ENCODE measurements at regions not wholly inside any gene's neighbourhood (a gene's known extent, or its start where the extent isn't known, plus 50 kb on each side); places are given as distances from the start of the nearest gene placed in this dataset.

- peaks cover 7 to 30% of the 10 kb centered on the region in 2 donors for H3K4me1 ChIP-seq (replicated peaks in 1 of 2)
- H3K27ac ChIP-seq = no peak overlapping the region
- 5 to 85% (median 50%) methylated on average over 1 to 5 of the region's 6 CpGs; no CpG with 5 or more reads in 1 of the 10 experiments for WGBS, 10 experiments
- no peak overlapping the region for H3K4me3 ChIP-seq
- in situ Hi-C loops (cut with MboI; ENCODE audit: low pct_unique_long_range_greater_than_20kb in 2 of 9, low sequenced_read_pairs in 9 of 9, unreplicated experiment in 9 of 9) = loop anchor here in 8 of 9 experiments (10.0 to 25.0 kb wide), 4 partner anchors 178 to 776 kb away; no protein-coding TSS in a partner anchor
- ATAC-seq (replicated peaks in 6 of 8) = peak in 5 of 8 experiments; percentile 74 to 90 (median 85)
These were observed 265.4 kb upstream of the NFE2L3 start for GRCh38 chr7:25886387-25887240.

GRCh38 chr7:25887266-25887665, 264.7 kb upstream of the NFE2L3 start:
- H3K27ac ChIP-seq = no peak overlapping the region
- in situ Hi-C loops (cut with MboI; ENCODE audit: low pct_unique_long_range_greater_than_20kb in 2 of 9, low sequenced_read_pairs in 9 of 9, unreplicated experiment in 9 of 9) = loop anchor here in 8 of 9 experiments (10.0 to 25.0 kb wide), 4 partner anchors 178 to 775 kb away; no protein-coding TSS in a partner anchor
- WGBS, 10 experiments = 10 to 100% (median 71%) methylated on average over 1 to 3 of the region's 3 CpGs; no CpG with 5 or more reads in 5 of the 10 experiments

GRCh38 chr7:25887795-25888559, 264.0 kb upstream of the NFE2L3 start:
- Histone ChIP-seq H3K4me1 (replicated peaks in 1 of 2) (peaks cover 8 to 35% of the 10 kb centered on the region in 2 donors), H3K27ac (no peak overlapping the region), H3K4me3 (no peak overlapping the region)
- in situ Hi-C loops (cut with MboI; ENCODE audit: low pct_unique_long_range_greater_than_20kb in 2 of 9, low sequenced_read_pairs in 9 of 9, unreplicated experiment in 9 of 9) = loop anchor here in 8 of 9 experiments (10.0 to 25.0 kb wide), 4 partner anchors 177 to 774 kb away; no protein-coding TSS in a partner anchor
- WGBS, 10 experiments = 56 to 100% (median 100%) methylated on average over 1 to 2 of the region's 2 CpGs; no CpG with 5 or more reads in 1 of the 10 experiments
- ATAC-seq (replicated peaks in 6 of 8) = no peak

More at GRCh38 chr7:25887266-25887665, 264.7 kb upstream of the NFE2L3 start:
- Histone ChIP-seq H3K4me3 (no peak overlapping the region), H3K4me1 (replicated peaks in 1 of 2) (peaks cover 7 to 30% of the 10 kb centered on the region in 2 donors)
- ATAC-seq (replicated peaks in 6 of 8) = no peak

GRCh38 chr7:25889765-25890164, 262.2 kb upstream of the NFE2L3 start:
- in situ Hi-C loops (cut with MboI; ENCODE audit: low pct_unique_long_range_greater_than_20kb in 2 of 9, low sequenced_read_pairs in 9 of 9, unreplicated experiment in 9 of 9) = loop anchor here (5.0 to 25.0 kb wide), 8 partner anchors 175 to 773 kb away; no protein-coding TSS in a partner anchor
- H3K4me3 ChIP-seq = no peak overlapping the region
- WGBS, 10 experiments = 3 to 71% (median 49%) methylated on average over 1 to 7 of the region's 7 CpGs; no CpG with 5 or more reads in 2 of the 10 experiments
- H3K27ac ChIP-seq = no peak overlapping the region
- peaks cover 9 to 26% of the 10 kb centered on the region in 2 donors for H3K4me1 ChIP-seq (replicated peaks in 1 of 2)
- ATAC-seq (replicated peaks in 6 of 8) = peak in 1 of 8 experiments; percentile 13

- 38 to 79% (median 71%) methylated on average over 1 to 4 of the region's 4 CpGs; no CpG with 5 or more reads in 6 of the 10 experiments for WGBS, 10 experiments
- Histone ChIP-seq H3K27ac (no peak overlapping the region), H3K4me3 (no peak overlapping the region), H3K4me1 (replicated peaks in 1 of 2) (peaks cover 9 to 21% of the 10 kb centered on the region in 2 donors)
- no peak for ATAC-seq (replicated peaks in 6 of 8)
- in situ Hi-C loops (cut with MboI; ENCODE audit: low pct_unique_long_range_greater_than_20kb in 2 of 9, low sequenced_read_pairs in 9 of 9, unreplicated experiment in 9 of 9) = loop anchor here (5.0 to 25.0 kb wide), 8 partner anchors 173 to 771 kb away; no protein-coding TSS in a partner anchor
These were observed 260.4 kb upstream of the NFE2L3 start for GRCh38 chr7:25891591-25891990.

- Histone ChIP-seq H3K27ac (no peak overlapping the region), H3K4me3 (no peak overlapping the region), H3K4me1 (replicated peaks in 1 of 2) (peaks cover 2 to 12% of the 10 kb centered on the region in 2 donors)
- in situ Hi-C loops (cut with MboI; ENCODE audit: low pct_unique_long_range_greater_than_20kb in 2 of 9, low sequenced_read_pairs in 9 of 9, unreplicated experiment in 9 of 9) = loop anchor here (5.0 to 25.0 kb wide), 8 partner anchors 171 to 769 kb away; no protein-coding TSS in a partner anchor
- no peak for ATAC-seq (replicated peaks in 6 of 8)
- 0 to 100% (median 83%) methylated on average over 1 of the region's 1 CpG; no CpG with 5 or more reads in 5 of the 10 experiments for WGBS, 10 experiments
These were observed 258.6 kb upstream of the NFE2L3 start for GRCh38 chr7:25893436-25893835.

- ATAC-seq (replicated peaks in 6 of 8) = peak in 1 of 8 experiments; percentile 59
- Histone ChIP-seq H3K27ac (no peak overlapping the region), H3K4me1 (replicated peaks in 1 of 2) (peaks cover 2 to 12% of the 10 kb centered on the region in 2 donors), H3K4me3 (no peak overlapping the region)
- in situ Hi-C loops (cut with MboI; ENCODE audit: low pct_unique_long_range_greater_than_20kb in 2 of 9, low sequenced_read_pairs in 9 of 9, unreplicated experiment in 9 of 9) = loop anchor here (5.0 to 25.0 kb wide), 8 partner anchors 171 to 768 kb away; no protein-coding TSS in a partner anchor
- WGBS, 10 experiments = 61 to 100% (median 100%) methylated on average over 1 to 4 of the region's 7 CpGs; no CpG with 5 or more reads in 1 of the 10 experiments
These were observed 257.7 kb upstream of the NFE2L3 start for GRCh38 chr7:25894002-25894901.

GRCh38 chr7:25894902-25895791, 256.9 kb upstream of the NFE2L3 start:
- Histone ChIP-seq H3K4me3 (peak overlapping the region in 1 of 5 donors; percentile 22), H3K27ac (no peak overlapping the region), H3K4me1 (replicated peaks in 1 of 2) (peaks cover 2 to 12% of the 10 kb centered on the region in 2 donors)
- 5 to 100% (median 37%) methylated on average over 1 to 20 of the region's 30 CpGs; no CpG with 5 or more reads in 1 of the 10 experiments for WGBS, 10 experiments
- ATAC-seq (replicated peaks in 6 of 8) = peak; percentile 70 to 92 (median 84)
- in situ Hi-C loops (cut with MboI; ENCODE audit: low pct_unique_long_range_greater_than_20kb in 2 of 9, low sequenced_read_pairs in 9 of 9, unreplicated experiment in 9 of 9) = loop anchor here (5.0 to 25.0 kb wide), 8 partner anchors 170 to 767 kb away; no protein-coding TSS in a partner anchor

- Histone ChIP-seq H3K27ac (no peak overlapping the region), H3K4me1 (replicated peaks in 1 of 2) (peaks cover 2 to 12% of the 10 kb centered on the region in 2 donors), H3K4me3 (no peak overlapping the region)
- peak in 2 of 8 experiments; percentile 26 to 47 for ATAC-seq (replicated peaks in 6 of 8)
- WGBS, 10 experiments = 27 to 90% (median 47%) methylated on average over 1 to 4 of the region's 6 CpGs; no CpG with 5 or more reads in 3 of the 10 experiments
- in situ Hi-C loops (cut with MboI; ENCODE audit: low pct_unique_long_range_greater_than_20kb in 2 of 9, low sequenced_read_pairs in 9 of 9, unreplicated experiment in 9 of 9) = loop anchor here (10.0 to 25.0 kb wide), 7 partner anchors 169 to 767 kb away; no protein-coding TSS in a partner anchor
These were observed 256.2 kb upstream of the NFE2L3 start for GRCh38 chr7:25895792-25896171.

- H3K4me3 ChIP-seq = no peak overlapping the region
- H3K27ac ChIP-seq = no peak overlapping the region
- no peak for ATAC-seq (replicated peaks in 6 of 8)
- WGBS, 10 experiments = 33 to 90% (median 63%) methylated on average over 1 to 8 of the region's 8 CpGs
- in situ Hi-C loops (cut with MboI; ENCODE audit: low pct_unique_long_range_greater_than_20kb in 2 of 9, low sequenced_read_pairs in 9 of 9, unreplicated experiment in 9 of 9) = loop anchor here (10.0 to 25.0 kb wide), 7 partner anchors 167 to 765 kb away; no protein-coding TSS in a partner anchor
- H3K4me1 ChIP-seq (replicated peaks in 1 of 2) = peaks cover 2 to 12% of the 10 kb centered on the region in 2 donors
These were observed 254.7 kb upstream of the NFE2L3 start for GRCh38 chr7:25897261-25897782.
